DMS53 treated with DMSO at 0.1 percent for 48 hours (cell line): ENCODE measurements at regions not wholly inside any gene's neighbourhood (a gene's known extent, or its start where the extent isn't known, plus 50 kb on each side); places are given as distances from the start of the nearest gene placed in this dataset.

ENCODE experiments used
- DNase-seq: peaks from one replicate; lab custom pipeline; 2025; ENCODE audit not compliant: unreplicated experiment; lab: John Stamatoyannopoulos, UW

- no peak for DNase-seq
These were observed 49.7 kb downstream of the GLI2 start for GRCh38 chr2:120785228-120785966.

- no peak for DNase-seq
These were observed 50.6 kb downstream of the GLI2 start for GRCh38 chr2:120786038-120786960.

GRCh38 chr2:120787111-120787821 lies 51.6 kb downstream of the GLI2 start:
- DNase-seq = no peak

GRCh38 chr2:120787822-120788700 lies 52.4 kb downstream of the GLI2 start:
- DNase-seq = no peak

GRCh38 chr2:120791243-120791961 lies 55.7 kb downstream of the GLI2 start:
- no peak for DNase-seq

- no peak for DNase-seq
These were observed 56.3 kb downstream of the GLI2 start for GRCh38 chr2:120791962-120792297.

- no peak for DNase-seq
These were observed 58.2 kb downstream of the GLI2 start for GRCh38 chr2:120793682-120794403.

GRCh38 chr2:120794716-120795115 lies 59.0 kb downstream of the GLI2 start:
- no peak for DNase-seq

- DNase-seq = no peak
These were observed 60.4 kb downstream of the GLI2 start for GRCh38 chr2:120796094-120796493.

- DNase-seq = no peak
These were observed 62.0 kb downstream of the GLI2 start for GRCh38 chr2:120797421-120798221.

- no peak for DNase-seq
These were observed 63.0 kb downstream of the GLI2 start for GRCh38 chr2:120798567-120799247.

- DNase-seq = no peak
These were observed 66.5 kb downstream of the GLI2 start for GRCh38 chr2:120802158-120802557.

- DNase-seq = no peak
These were observed 67.3 kb downstream of the GLI2 start for GRCh38 chr2:120802867-120803484.

GRCh38 chr2:120803764-120804335 lies 68.2 kb downstream of the GLI2 start:
- DNase-seq = peak; percentile 32

GRCh38 chr2:120804459-120804858 lies 68.8 kb downstream of the GLI2 start:
- peak; percentile 4 for DNase-seq

- no peak for DNase-seq
These were observed 69.3 kb downstream of the GLI2 start for GRCh38 chr2:120805011-120805410.

GRCh38 chr2:120805602-120806001 lies 69.9 kb downstream of the GLI2 start:
- DNase-seq = no peak
